AG09309 (cell line): ENCODE measurements at regions not wholly inside any gene's neighbourhood (a gene's known extent, or its start where the extent isn't known, plus 50 kb on each side); places are given as distances from the start of the nearest gene placed in this dataset.
A peak's percentile ranks its signal among the peaks of the same experiment; 100 is the strongest.
"Not testable (repeated sequence)": the region's sequence is repeated elsewhere in the genome, so short reads cannot be mapped to it uniquely, and the experiment has no call there.

Experiments
- DNase-seq: peaks from one replicate; pipeline ENCODE4 v3.0.0-alpha.2; 2010; ENCODE audit warnings: low read depth
- H3K4me3 ChIP-seq: 2 replicates; pipeline ENCODE4 v1.5.1; 2011; ENCODE audit warnings: mild to moderate bottlenecking, low read depth, low read length, moderate library complexity; ENCODE audit not compliant: control insufficient read depth
- CTCF ChIP-seq: IDR thresholded peaks from 2 replicates; pipeline ENCODE4 v1.5.1; 2011; ENCODE audit warnings: mild to moderate bottlenecking, low read depth, low read length, inconsistent platforms; ENCODE audit not compliant: insufficient read depth, control insufficient read depth; ENCODE audit errors: missing control alignments

GRCh38 chr5:111615054-111615453 is 102.7 kb upstream of the STARD4 start:
- no peak overlapping the region for H3K4me3 ChIP-seq
- no peak for DNase-seq
- no peak for TF ChIP-seq CTCF

- DNase-seq, H3K4me3 ChIP-seq: not testable (repeated sequence)
These were observed 99.8 kb upstream of the STARD4 start for GRCh38 chr5:111612013-111612630.

GRCh38 chr5:111606194-111606593 is 93.9 kb upstream of the STARD4 start:
- TF ChIP-seq CTCF: no peak
- DNase-seq: no peak
- H3K4me3 ChIP-seq: no peak overlapping the region

GRCh38 chr5:111603446-111603827 is 91.1 kb upstream of the STARD4 start:
- TF ChIP-seq CTCF: no peak
- DNase-seq: peak; percentile 69
- no peak overlapping the region for H3K4me3 ChIP-seq

GRCh38 chr5:111602817-111603445 is 90.6 kb upstream of the STARD4 start:
- DNase-seq: no peak
- H3K4me3 ChIP-seq: no peak overlapping the region
- no peak for TF ChIP-seq CTCF

- no peak for TF ChIP-seq CTCF
- H3K4me3 ChIP-seq: no peak overlapping the region
- DNase-seq: no peak
These were observed 86.7 kb upstream of the STARD4 start for GRCh38 chr5:111598996-111599395.

- no peak overlapping the region for H3K4me3 ChIP-seq
- no peak for DNase-seq
- no peak for TF ChIP-seq CTCF
These were observed 85.2 kb upstream of the STARD4 start for GRCh38 chr5:111597491-111597890.
